ENCODE measurements at regions not wholly inside any gene's neighbourhood (a gene's known extent, or its start where the extent isn't known, plus 50 kb on each side); places are given as distances from the start of the nearest gene placed in this dataset.
A peak's percentile ranks its signal among the peaks of the same experiment; 100 is the strongest.

DNA sequence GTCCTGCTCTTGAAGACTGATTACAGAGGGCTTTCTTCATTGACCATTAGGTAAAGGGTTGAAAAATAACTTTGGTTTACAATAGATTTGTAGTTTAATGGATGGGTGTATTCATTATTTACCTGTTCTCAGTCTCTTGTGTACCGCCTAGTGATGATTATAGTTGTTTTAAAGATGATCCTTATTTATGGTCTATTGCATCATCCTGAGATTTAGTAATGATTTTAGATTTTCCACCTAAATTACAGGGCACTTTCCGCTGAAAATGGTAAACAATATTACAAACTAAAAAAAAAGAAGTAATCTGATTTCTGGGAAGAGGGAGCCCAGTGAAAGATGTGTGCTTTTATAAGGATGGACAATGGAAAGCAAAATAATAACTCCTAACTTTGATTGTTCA, 78.4 kb upstream of the TMEM33 start:
- no peaks in the 10 kb centered on the region for H3K9me2 ChIP-seq (ENCODE audit: insufficient read depth)
- POLR2A ChIA-PET (ENCODE audit: unreplicated experiment) = no interaction called here

DNA sequence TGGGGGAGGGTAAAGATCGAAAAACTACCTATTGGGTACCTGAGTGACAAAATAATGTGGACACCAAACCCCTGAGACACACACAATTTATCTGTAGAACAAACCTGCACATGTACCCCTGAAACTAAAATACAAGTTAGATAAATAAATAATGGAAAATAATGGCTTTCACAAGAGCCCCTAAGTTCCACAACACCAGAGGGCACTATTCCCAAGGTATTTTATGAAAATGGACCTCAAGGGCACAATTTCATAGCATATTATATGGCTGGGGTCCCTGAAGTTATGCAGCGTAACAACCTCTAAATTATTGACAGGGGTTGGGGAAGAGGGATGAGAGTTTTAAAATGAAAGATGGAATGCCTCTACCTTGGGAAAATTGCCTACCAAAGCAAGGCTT, 81.3 kb upstream of the TMEM33 start:
- Histone ChIP-seq H3K36me3 (ENCODE audit: low read depth) (no peaks in the 10 kb centered on the region), H3K27me3 (ENCODE audit: insufficient read depth, low read depth) (no peaks in the 10 kb centered on the region), H2AFZ (no peak overlapping the region), H3F3A (ENCODE audit: insufficient read depth, low read depth) (no peaks in the 10 kb centered on the region), H3K4me1 (replicated peaks; ENCODE audit: insufficient read depth) (no peaks in the 10 kb centered on the region), H3K79me2 (ENCODE audit: low read depth) (no peaks in the 10 kb centered on the region), H3K27ac (no peak overlapping the region), H3K9me3 (ENCODE audit: insufficient read depth, low read depth) (no peaks in the 10 kb centered on the region), H3K9me2 (ENCODE audit: insufficient read depth) (no peaks in the 10 kb centered on the region), H3K4me3 (no peak overlapping the region), H3K4me2 (no peak overlapping the region), H4K20me1 (ENCODE audit: insufficient read depth) (no peaks in the 10 kb centered on the region)
- TF ChIP-seq, protein P1, sequence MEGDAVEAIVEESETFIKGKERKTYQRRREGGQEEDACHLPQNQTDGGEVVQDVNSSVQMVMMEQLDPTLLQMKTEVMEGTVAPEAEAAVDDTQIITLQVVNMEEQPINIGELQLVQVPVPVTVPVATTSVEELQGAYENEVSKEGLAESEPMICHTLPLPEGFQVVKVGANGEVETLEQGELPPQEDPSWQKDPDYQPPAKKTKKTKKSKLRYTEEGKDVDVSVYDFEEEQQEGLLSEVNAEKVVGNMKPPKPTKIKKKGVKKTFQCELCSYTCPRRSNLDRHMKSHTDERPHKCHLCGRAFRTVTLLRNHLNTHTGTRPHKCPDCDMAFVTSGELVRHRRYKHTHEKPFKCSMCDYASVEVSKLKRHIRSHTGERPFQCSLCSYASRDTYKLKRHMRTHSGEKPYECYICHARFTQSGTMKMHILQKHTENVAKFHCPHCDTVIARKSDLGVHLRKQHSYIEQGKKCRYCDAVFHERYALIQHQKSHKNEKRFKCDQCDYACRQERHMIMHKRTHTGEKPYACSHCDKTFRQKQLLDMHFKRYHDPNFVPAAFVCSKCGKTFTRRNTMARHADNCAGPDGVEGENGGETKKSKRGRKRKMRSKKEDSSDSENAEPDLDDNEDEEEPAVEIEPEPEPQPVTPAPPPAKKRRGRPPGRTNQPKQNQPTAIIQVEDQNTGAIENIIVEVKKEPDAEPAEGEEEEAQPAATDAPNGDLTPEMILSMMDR (conservative IDR thresholded peaks at IDR 0.05) = peak; percentile 57
- no peak for TF ChIP-seq EZH2 (IDR thresholded peaks at IDR 0.05; ENCODE audit: low read depth)
- DNase-seq = no peak
- ChIA-PET POLR2A (ENCODE audit: unreplicated experiment) (no interaction called here), CTCF (no interaction called here)
- BruUV-seq (replicated peaks) = no TSS peak
- intact Hi-C loops (cut with micrococcal nuclease; ENCODE audit: unreplicated experiment) = no loop called here

More for the DNA sequence above, 78.4 kb upstream of the TMEM33 start:
- Histone ChIP-seq H3K4me2 (no peak overlapping the region), H3K27ac (no peak overlapping the region), H3K9me3 (ENCODE audit: insufficient read depth, low read depth) (no peaks in the 10 kb centered on the region), H3K36me3 (ENCODE audit: low read depth) (no peaks in the 10 kb centered on the region), H3K4me3 (no peak overlapping the region), H3K79me2 (ENCODE audit: low read depth) (no peaks in the 10 kb centered on the region), H2AFZ (no peak overlapping the region), H3F3A (ENCODE audit: insufficient read depth, low read depth) (no peaks in the 10 kb centered on the region), H4K20me1 (ENCODE audit: insufficient read depth) (no peaks in the 10 kb centered on the region), H3K4me1 (replicated peaks; ENCODE audit: insufficient read depth) (no peaks in the 10 kb centered on the region), H3K27me3 (ENCODE audit: insufficient read depth, low read depth) (no peaks in the 10 kb centered on the region)
- BruUV-seq (replicated peaks) = no TSS peak
- intact Hi-C loops (cut with micrococcal nuclease; ENCODE audit: unreplicated experiment) = no loop called here
- TF ChIP-seq EZH2 (IDR thresholded peaks at IDR 0.05; ENCODE audit: low read depth) = no peak
- TF ChIP-seq, protein P1 (conservative IDR thresholded peaks at IDR 0.05) = no peak
- DNase-seq = no peak
- CTCF ChIA-PET = interaction anchor here (0.5 kb wide), 1 partner anchor 28 kb away, joined by 3 read pairs; no protein-coding TSS in a partner anchor

DNA sequence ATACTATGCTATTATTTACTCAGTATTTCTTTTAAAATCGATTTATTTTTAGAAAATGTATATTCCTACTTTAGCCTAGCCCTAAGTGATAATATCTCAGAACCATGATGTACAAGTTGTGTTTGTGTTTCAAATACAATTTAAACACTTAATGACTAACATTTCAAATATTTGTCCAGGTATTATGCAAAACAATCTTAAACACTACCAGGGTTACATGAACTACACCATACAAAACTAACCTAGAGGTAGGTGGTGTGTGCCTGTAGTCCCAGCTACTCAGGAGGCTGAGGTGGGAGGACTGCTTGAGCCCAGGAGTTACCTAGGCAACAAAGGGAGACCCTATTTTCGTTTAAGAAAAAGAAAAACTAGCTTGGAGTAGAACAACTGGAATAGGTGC, 83.0 kb upstream of the TMEM33 start:
- no peak overlapping the region for H3K4me2 ChIP-seq
- no peak overlapping the region for H2AFZ ChIP-seq
- H3K9me3 ChIP-seq (ENCODE audit: insufficient read depth, low read depth) = no peaks in the 10 kb centered on the region
- no peaks in the 10 kb centered on the region for H4K20me1 ChIP-seq (ENCODE audit: insufficient read depth)
- no peaks in the 10 kb centered on the region for H3K79me2 ChIP-seq (ENCODE audit: low read depth)
- H3K4me3 ChIP-seq = no peak overlapping the region
- no peaks in the 10 kb centered on the region for H3K4me1 ChIP-seq (replicated peaks; ENCODE audit: insufficient read depth)
- no peaks in the 10 kb centered on the region for H3K9me2 ChIP-seq (ENCODE audit: insufficient read depth)
- no peaks in the 10 kb centered on the region for H3K27me3 ChIP-seq (ENCODE audit: insufficient read depth, low read depth)
- TF ChIP-seq, protein P1 (conservative IDR thresholded peaks at IDR 0.05) = no peak
- no peak for TF ChIP-seq EZH2 (IDR thresholded peaks at IDR 0.05; ENCODE audit: low read depth)
- no peak overlapping the region for H3K27ac ChIP-seq
- CTCF ChIA-PET = no interaction called here
- no peak for DNase-seq
- H3K36me3 ChIP-seq (ENCODE audit: low read depth) = no peaks in the 10 kb centered on the region
- POLR2A ChIA-PET (ENCODE audit: unreplicated experiment) = no interaction called here
- intact Hi-C loops (cut with micrococcal nuclease; ENCODE audit: unreplicated experiment) = no loop called here
- no peaks in the 10 kb centered on the region for H3F3A ChIP-seq (ENCODE audit: insufficient read depth, low read depth)
- no TSS peak for BruUV-seq (replicated peaks)

Data from PC-9 (cell line).